Upper lobe of left lung (tissue), 4 donors: ENCODE measurements at regions not wholly inside any gene's neighbourhood (a gene's known extent, or its start where the extent isn't known, plus 50 kb on each side); places are given as distances from the start of the nearest gene placed in this dataset.

Experiments used
- CTCF ChIP-seq, 6 experiments: fragments of 450-650 bp in 4 of 6; fragments of 200-600 bp in 2 of 6; sonication (generic) in 2 of 6; IDR thresholded peaks; one replicate each; pipeline ENCODE4 v1.5.1; 2016 to 2019; ENCODE audit warnings: antibody characterized with exemption in 6 of 6
- POLR2A ChIP-seq, 4 donors: fragments of 450-650 bp; IDR thresholded peaks; one replicate each; pipeline ENCODE4 v1.5.1; 2016 to 2017; ENCODE audit warnings: antibody characterized with exemption in 4 of 4, mild to moderate bottlenecking in 2 of 4

DNA sequence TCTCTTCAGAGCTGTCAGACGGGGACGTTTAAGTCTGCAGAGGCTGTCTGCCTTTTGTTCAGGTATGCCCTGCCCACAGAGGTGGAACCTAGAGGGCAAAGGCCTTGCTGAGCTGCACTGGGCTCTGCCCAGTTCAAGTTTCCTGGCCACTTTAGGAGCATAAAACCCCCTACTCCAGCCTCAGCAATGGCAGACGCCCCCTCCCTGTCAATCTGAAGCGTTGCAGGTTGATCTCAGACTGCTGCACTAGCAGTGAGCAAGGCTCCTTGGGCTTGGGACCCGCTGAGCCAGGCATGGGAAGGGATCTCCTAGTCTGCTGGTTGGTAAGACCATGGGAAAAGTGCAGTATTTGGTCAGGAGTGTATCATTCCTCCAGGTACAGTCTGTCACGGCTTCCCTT is 66.6 kb upstream of the TP53I11 start:
- TF ChIP-seq CTCF (IDR thresholded peaks at IDR 0.05) (no peak), POLR2A (IDR thresholded peaks at IDR 0.05) (no peak)
